Mesendoderm (in vitro differentiated cells): ENCODE measurements at regions not wholly inside any gene's neighbourhood (a gene's known extent, or its start where the extent isn't known, plus 50 kb on each side); places are given as distances from the start of the nearest gene placed in this dataset.

Experiments
- DNase-seq: peaks from one replicate; pipeline ENCODE4 v3.0.0; 2013
- H2AK5ac ChIP-seq: 2 replicates; pipeline ENCODE4 v1.6.1; 2013; ENCODE audit warnings: low read length, inconsistent platforms
- H2BK120ac ChIP-seq: 2 replicates; pipeline ENCODE4 v1.6.1; 2013; ENCODE audit warnings: low read depth, mild to moderate bottlenecking, low read length, moderate library complexity, mixed read lengths
- H2BK15ac ChIP-seq: replicated peaks from 2 replicates; pipeline ENCODE4 v1.6.1; 2013; ENCODE audit warnings: low read depth, mild to moderate bottlenecking, moderate library complexity
- H2BK5ac ChIP-seq: 2 replicates; pipeline ENCODE4 v1.6.1; 2013; ENCODE audit warnings: low read length, inconsistent platforms
- H3K18ac ChIP-seq: 2 replicates; pipeline ENCODE4 v1.6.1; 2013; ENCODE audit warnings: mild to moderate bottlenecking, low read length, mixed read lengths
- H3K23ac ChIP-seq: one replicate; pipeline ENCODE4 v1.6.1; 2013; ENCODE audit warnings: low read length
- H3K27ac ChIP-seq: 2 replicates; pipeline ENCODE4 v1.5.1; 2013; ENCODE audit warnings: low read depth, mild to moderate bottlenecking, inconsistent platforms, low read length, moderate library complexity
- H3K27me3 ChIP-seq: 2 replicates; pipeline ENCODE4 v1.6.1; 2013; ENCODE audit warnings: low read length, control low read depth, mild to moderate bottlenecking, inconsistent platforms; ENCODE audit not compliant: insufficient read depth, poor library complexity
- H3K36me3 ChIP-seq: 2 replicates; pipeline ENCODE4 v1.6.1; 2013; ENCODE audit warnings: low read length, inconsistent platforms; ENCODE audit not compliant: control insufficient read depth, insufficient read depth
- H3K4ac ChIP-seq: one replicate; pipeline ENCODE4 v1.6.1; 2013; ENCODE audit warnings: low read depth, mild to moderate bottlenecking, low read length, moderate library complexity
- H3K4me1 ChIP-seq: 2 replicates; pipeline ENCODE4 v1.6.1; 2013; ENCODE audit warnings: low read depth, low read length, inconsistent platforms; ENCODE audit not compliant: control insufficient read depth
- H3K4me2 ChIP-seq: 2 replicates; pipeline ENCODE4 v1.6.1; 2013; ENCODE audit warnings: low read length
- H3K4me3 ChIP-seq: 2 replicates; pipeline ENCODE4 v1.5.1; 2013; ENCODE audit warnings: mild to moderate bottlenecking, low read length
- H3K56ac ChIP-seq: one replicate; pipeline ENCODE4 v1.6.1; 2013; ENCODE audit warnings: low read length
- H3K79me1 ChIP-seq: 2 replicates; pipeline ENCODE4 v1.6.1; 2013; ENCODE audit warnings: low read length, inconsistent platforms
- H3K79me2 ChIP-seq: 2 replicates; pipeline ENCODE4 v1.6.1; 2013; ENCODE audit warnings: mild to moderate bottlenecking, low read length; ENCODE audit not compliant: control insufficient read depth, insufficient read depth
- H3K9ac ChIP-seq: 2 replicates; pipeline ENCODE4 v1.6.1; 2013; ENCODE audit warnings: low read length, inconsistent platforms
- H4K5ac ChIP-seq: one replicate; pipeline ENCODE4 v1.6.1; 2013; ENCODE audit warnings: low read length
- H4K8ac ChIP-seq: one replicate; pipeline ENCODE4 v1.6.1; 2013; ENCODE audit warnings: low read depth, mild to moderate bottlenecking, control low read depth, low read length, moderate library complexity
- WGBS: extraction: QIAGEN DNeasy Blood & Tissue Kit; methylation state at CpG from one replicate; pipeline ENCODE4 v1.1.7; 2013; ENCODE audit warnings: low lambda C conversion rate, missing lambda C conversion rate; ENCODE audit not compliant: insufficient coverage; ENCODE audit errors: extremely low coverage; 5-methylcytosine and 5-hydroxymethylcytosine counted together

GRCh38 chr1:79074975-79075374 is 68.4 kb upstream of the ADGRL4 start:
- no peaks in the 10 kb centered on the region for H3K27me3 ChIP-seq
- no peak overlapping the region for H2BK15ac ChIP-seq
- no peak overlapping the region for H4K8ac ChIP-seq
- no peaks in the 10 kb centered on the region for H3K79me1 ChIP-seq
- H3K4me1 ChIP-seq, result peaks cover 2% of the 10 kb centered on the region
- H2AK5ac ChIP-seq, result no peak overlapping the region
- no peak overlapping the region for H3K56ac ChIP-seq
- no peaks in the 10 kb centered on the region for H3K79me2 ChIP-seq
- no peak overlapping the region for H3K23ac ChIP-seq
- no peak overlapping the region for H2BK5ac ChIP-seq
- H2BK120ac ChIP-seq, result no peak overlapping the region
- no peak overlapping the region for H3K27ac ChIP-seq
- WGBS, result 100% methylated on average over 1 of the region's 2 CpGs
- no peak overlapping the region for H4K5ac ChIP-seq
- no peak for DNase-seq
- no peak overlapping the region for H3K4ac ChIP-seq
- H3K9ac ChIP-seq, result no peak overlapping the region
- no peak overlapping the region for H3K4me3 ChIP-seq
- H3K18ac ChIP-seq, result no peak overlapping the region
- no peaks in the 10 kb centered on the region for H3K36me3 ChIP-seq
- no peak overlapping the region for H3K4me2 ChIP-seq

GRCh38 chr1:79069828-79070227 is 63.3 kb upstream of the ADGRL4 start:
- H2BK120ac ChIP-seq, result no peak overlapping the region
- H4K8ac ChIP-seq, result no peak overlapping the region
- no peak overlapping the region for H3K27ac ChIP-seq
- H3K56ac ChIP-seq, result no peak overlapping the region
- H2BK15ac ChIP-seq, result no peak overlapping the region
- no peak for DNase-seq
- no peak overlapping the region for H3K23ac ChIP-seq
- no peak overlapping the region for H3K4me2 ChIP-seq
- H3K4ac ChIP-seq, result no peak overlapping the region
- H4K5ac ChIP-seq, result no peak overlapping the region
- no peaks in the 10 kb centered on the region for H3K4me1 ChIP-seq
- no peaks in the 10 kb centered on the region for H3K27me3 ChIP-seq
- no CpG with 5 or more reads among the region's 3 CpGs for WGBS
- H3K18ac ChIP-seq, result no peak overlapping the region
- H3K9ac ChIP-seq, result no peak overlapping the region
- no peaks in the 10 kb centered on the region for H3K79me2 ChIP-seq
- no peak overlapping the region for H2AK5ac ChIP-seq
- no peak overlapping the region for H2BK5ac ChIP-seq
- no peaks in the 10 kb centered on the region for H3K36me3 ChIP-seq
- no peak overlapping the region for H3K4me3 ChIP-seq
- H3K79me1 ChIP-seq, result no peaks in the 10 kb centered on the region

- H3K36me3 ChIP-seq, result no peaks in the 10 kb centered on the region
- H3K27me3 ChIP-seq, result no peaks in the 10 kb centered on the region
- H2BK120ac ChIP-seq, result no peak overlapping the region
- no peak overlapping the region for H3K9ac ChIP-seq
- H3K27ac ChIP-seq, result no peak overlapping the region
- H3K18ac ChIP-seq, result no peak overlapping the region
- H4K8ac ChIP-seq, result no peak overlapping the region
- H3K4me1 ChIP-seq, result no peaks in the 10 kb centered on the region
- H2BK5ac ChIP-seq, result no peak overlapping the region
- no peak overlapping the region for H3K23ac ChIP-seq
- H3K79me1 ChIP-seq, result no peaks in the 10 kb centered on the region
- WGBS, result no CpG with 5 or more reads among the region's 2 CpGs
- no peak overlapping the region for H2AK5ac ChIP-seq
- H3K79me2 ChIP-seq, result no peaks in the 10 kb centered on the region
- no peak overlapping the region for H3K56ac ChIP-seq
- H3K4me2 ChIP-seq, result no peak overlapping the region
- H2BK15ac ChIP-seq, result no peak overlapping the region
- no peak overlapping the region for H4K5ac ChIP-seq
- no peak for DNase-seq
- no peak overlapping the region for H3K4ac ChIP-seq
- H3K4me3 ChIP-seq, result no peak overlapping the region
Measured at GRCh38 chr1:79059341-79059740, 52.8 kb upstream of the ADGRL4 start.
